ENCODE measurements at regions not wholly inside any gene's neighbourhood (a gene's known extent, or its start where the extent isn't known, plus 50 kb on each side); places are given as distances from the start of the nearest gene placed in this dataset.
A peak's percentile ranks its signal among the peaks of the same experiment; 100 is the strongest.

DNA sequence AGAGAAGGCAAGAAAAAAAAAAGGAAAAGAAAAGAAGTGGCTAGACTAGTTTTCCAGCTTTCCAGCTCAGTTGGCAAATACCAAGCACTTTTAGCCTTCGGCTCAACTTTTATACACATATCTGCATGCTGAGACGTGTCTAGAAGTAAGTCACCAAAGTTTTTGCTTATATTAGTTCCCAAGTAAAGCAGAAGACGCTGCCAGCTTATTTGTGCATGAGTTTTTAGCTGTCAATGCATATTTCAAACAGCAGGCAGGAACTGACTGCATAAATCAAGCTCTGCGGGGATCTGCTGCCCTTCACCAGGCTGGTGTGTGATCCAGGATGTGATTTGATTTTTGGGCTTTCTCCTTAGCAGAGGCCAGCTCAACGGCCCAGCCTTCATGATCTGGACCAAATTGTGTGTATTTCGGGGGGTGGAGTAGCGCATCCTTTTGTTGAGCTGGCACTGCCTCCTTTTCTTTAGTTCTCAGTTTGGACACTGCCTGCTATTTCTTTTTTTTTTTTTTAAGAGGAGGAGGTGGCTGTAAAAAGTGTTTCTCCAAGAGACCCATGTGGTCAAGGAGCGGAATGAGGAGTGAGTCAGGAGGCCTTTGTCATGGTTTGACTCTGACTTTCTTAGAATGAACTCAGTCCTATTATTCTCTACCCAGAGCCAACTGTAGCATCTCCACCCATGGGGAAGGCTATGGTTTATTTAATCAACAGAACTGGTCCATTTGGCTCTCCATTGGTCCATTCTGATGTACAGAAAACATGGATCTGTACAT is 162.6 kb upstream of the XYLT1 start:
- DNase-seq, result no peak

DNA sequence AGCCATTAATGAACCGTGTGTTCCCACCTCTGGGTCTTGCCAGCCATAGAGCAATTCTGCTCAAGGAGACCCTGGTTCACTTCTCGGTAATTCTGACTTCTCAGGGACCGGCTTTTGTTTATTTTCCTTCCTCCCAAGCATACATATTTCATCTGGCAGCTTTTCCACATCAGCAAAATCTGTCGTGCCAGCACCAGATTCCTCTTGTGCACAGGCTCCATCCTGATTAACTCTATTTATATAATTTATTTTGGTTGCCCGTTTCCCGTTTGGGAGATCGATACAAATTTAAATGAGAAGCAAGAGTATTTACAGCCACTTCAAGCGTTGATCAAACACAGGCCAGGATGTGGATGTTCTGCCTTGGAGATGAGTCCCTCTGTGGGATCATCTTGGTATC is 161.9 kb upstream of the XYLT1 start:
- no peak for DNase-seq

DNA sequence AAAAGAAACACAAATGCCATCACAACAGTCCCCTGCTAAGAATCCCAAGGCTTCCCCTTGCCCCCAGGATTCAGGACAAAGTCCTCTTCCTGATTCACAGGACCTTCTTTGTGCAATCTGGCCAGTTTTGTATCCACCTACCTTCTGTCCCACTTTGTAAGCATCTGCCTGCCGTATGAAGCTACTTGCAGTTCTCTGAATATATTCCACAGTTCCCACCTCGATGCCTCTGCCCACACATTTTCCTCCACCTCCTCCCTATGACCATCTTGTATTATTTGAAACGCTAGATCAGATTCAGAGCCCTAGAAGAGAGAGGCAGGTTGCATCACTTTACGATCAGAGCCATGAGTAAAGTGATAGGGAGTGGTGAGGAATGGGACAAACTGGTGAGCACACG is 159.2 kb upstream of the XYLT1 start:
- no peak for DNase-seq

DNA sequence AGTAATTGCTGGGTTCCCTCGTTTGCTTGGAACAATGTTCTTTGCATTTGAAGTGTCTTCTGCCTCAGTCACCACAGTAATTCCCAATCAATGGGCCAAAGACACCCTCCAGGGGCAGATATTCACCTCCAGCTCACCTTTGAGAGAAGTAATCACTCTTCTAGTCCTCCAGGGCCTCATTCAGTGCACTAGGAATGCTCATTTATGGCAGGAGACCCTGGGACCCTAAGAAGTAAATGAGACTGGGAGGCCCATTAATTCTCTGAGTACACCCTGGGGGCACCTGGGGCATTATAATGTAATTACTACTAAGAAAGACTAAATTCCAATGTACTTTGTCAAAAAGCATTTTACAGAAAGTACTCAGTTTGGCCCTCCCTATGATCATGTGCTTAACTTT is 158.2 kb upstream of the XYLT1 start:
- no peak for DNase-seq

DNA sequence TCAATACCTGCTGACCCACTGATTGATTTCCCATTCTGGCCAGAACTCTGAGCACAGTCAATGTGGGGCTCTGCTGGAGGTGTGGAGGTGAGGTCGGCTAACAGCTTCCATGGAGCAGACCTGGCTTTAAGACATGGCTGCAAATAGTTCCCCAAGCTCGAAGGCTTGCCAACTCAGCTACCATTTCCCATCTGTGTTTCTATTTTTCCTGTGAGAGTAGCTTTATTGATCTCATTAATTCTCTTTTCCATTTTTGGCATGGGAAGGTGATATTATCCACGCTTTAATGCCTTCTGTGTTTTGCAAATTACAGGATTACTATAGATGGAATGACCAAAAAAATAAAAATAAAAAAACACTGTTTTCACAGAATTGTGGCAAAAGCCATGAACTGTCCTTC is 151.6 kb upstream of the XYLT1 start:
- DNase-seq, result no peak

DNA sequence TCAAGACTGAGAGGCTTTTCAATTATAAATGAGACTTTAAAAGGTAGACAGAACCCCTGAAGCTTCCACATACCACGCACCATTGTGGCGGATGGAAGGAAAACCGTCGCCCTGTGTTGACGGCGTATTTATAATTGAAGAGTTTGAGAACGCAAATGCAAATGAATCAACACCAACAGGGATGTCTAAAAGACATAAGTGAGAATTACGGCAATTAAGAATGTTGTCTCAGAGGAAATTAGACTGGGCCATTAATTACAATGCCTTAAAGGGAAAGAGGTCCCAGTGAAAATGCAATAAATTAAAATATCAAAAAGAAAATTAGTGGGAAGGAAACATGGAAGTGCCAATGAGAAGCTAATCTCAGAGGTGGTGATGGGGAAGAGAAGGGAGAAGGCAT is 148.5 kb upstream of the XYLT1 start:
- no peak for DNase-seq

DNA sequence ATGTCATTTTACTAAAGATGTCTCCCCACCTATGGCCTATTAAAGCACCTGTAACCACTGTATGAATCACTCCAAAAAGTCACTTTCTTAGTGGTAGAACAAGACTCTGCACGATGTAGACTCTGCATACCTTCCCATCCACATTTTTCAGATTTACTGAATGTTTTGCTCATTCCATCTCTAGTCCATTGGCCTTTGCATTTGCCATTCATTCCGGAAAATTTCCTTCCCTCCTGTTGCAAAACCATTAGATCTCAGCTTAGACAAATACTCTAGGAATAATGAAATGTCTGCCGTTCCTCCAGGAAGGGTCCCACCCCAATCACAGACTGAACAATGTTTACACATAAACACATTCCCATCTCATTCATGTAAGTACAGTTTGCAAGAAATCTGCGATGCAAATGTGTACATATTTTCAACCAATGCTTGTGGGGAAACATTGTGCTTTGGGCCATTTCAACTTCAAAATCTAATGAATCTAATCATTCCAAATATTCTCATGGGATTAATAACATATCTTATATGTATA is 146.3 kb upstream of the XYLT1 start:
- no peak for DNase-seq

DNA sequence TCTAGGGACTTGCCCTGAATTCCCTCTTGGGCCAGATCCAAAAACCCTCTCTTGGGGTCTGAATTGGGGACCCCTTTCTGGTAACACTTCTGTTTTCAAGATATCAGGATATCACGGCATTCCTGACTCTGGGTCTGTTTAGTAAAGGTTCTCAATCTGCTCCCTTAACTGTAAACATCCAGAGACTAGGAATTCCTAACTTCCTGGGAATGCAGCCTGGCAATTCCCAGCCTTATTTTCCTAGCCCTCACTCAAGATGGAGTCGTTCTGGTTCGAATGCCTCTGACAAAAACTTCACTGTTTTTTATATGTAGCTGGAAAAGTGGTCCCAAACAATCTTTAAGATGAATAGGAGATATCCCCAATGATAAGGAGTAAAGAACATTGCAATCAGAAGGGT is 141.6 kb upstream of the XYLT1 start:
- no peak for DNase-seq

DNA sequence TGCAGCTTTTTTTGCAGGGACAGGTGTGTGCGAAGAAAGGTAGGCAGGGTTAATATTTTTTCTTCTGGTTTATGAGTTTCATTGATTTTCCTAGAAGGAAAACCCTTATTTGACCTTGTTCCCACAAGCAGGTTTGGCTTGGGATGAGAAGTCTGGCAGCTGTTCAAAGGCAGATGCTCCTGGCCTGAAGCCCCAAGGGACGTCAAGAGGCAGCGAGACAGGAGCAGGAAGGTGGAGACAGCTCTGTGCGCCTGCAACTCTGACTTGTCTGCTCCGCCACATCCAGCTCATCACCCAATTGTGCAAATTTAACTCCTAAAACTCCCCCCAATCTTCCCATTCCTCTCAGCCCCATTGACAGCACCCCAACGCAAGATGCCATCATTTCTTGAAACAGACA is 136.8 kb upstream of the XYLT1 start:
- no peak for DNase-seq

DNA sequence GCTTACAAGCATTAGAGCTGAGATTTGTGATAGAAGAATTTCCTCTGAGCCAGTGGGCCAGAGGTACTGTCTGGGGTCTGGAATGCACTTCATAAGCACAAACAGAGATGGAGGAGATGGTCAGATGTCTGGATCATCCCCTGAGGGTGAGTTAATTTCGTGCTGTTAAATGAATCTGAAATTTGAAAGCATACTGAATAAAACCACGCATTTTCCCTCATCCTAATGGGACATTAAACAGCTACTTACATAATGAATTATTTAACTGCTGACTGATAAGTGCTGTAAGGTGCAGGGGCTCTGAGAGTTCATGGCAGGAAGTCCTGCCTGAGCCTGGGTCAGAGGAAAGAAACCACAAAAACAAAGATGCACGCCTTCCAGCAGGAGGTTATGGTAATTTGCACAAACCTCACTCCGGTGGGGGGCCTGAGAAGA is 136.3 kb upstream of the XYLT1 start:
- no peak for DNase-seq

DNA sequence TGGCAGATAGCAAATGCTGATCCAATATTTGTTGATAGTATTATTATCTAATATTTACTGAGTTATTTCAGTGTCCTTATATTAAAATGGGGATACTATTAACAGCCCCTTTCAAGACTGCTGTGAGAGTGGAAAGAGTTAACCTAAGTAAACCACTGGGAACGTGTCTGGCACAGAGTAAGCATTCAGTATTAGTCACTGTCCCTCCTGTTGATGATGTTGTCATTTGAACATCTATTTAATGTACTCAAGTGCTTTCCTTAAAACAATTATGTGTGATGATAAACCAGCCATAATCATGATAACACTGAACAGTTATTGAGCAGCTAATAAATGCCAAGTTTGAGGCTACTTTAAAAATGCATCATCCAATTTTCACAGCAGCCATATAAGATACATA is 135.7 kb upstream of the XYLT1 start:
- DNase-seq, result no peak

DNA sequence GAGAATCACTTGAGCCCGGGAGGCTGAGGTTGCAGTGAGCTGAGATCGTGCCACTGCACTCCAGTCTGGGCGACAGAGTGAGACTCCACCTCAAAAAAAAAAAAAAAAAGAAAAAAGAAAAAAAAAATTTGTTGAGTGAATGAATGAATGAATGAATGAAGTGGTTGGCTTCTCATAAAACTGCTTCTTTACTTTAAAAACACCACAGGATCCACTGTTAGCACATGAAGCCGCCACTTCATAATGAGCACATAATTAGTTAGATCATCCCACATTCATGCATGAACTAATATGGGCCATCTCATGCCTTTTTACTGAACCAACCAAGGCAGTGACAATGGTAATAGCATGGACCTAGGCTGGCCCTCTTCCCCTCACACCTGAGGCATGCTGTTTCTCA is 135.0 kb upstream of the XYLT1 start:
- DNase-seq, result no peak

DNA sequence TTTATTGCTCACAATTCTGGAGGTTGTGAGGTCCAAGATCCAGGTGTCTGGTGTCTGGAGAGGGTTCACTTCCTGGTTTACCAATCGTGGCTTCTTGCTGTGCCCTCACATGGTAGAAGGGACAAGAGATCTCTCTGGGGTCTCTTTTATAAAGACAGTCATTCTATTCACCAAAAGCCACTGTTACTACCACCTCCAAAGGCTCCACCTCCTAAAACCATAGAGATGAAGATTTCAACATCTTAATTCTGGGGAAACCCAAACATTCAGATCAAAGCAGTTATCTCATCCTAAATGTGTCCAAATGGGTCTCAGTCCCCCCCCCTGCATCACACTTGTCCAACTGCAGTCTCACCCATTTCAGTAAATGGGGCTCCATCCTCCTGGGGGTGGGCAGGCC is 132.9 kb upstream of the XYLT1 start:
- DNase-seq, result no peak

DNA sequence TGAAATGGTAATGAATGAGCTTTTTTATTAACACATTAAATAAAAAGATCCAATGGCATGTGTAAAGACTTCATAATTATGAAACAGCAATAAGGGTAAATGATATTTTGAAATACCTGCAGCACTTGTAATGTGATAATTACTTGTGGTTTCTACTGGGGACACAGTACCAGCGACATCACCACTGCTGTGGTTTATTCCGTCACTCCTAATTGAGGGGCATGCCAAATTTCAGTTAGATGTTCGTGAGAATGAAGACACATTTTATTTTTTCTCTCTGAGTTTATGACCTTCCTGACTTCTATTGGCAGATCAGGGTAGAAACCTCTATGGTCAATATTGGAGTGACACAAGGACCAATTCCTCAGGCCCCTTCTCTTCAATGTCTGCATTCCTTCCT is 131.9 kb upstream of the XYLT1 start:
- no peak for DNase-seq

DNA sequence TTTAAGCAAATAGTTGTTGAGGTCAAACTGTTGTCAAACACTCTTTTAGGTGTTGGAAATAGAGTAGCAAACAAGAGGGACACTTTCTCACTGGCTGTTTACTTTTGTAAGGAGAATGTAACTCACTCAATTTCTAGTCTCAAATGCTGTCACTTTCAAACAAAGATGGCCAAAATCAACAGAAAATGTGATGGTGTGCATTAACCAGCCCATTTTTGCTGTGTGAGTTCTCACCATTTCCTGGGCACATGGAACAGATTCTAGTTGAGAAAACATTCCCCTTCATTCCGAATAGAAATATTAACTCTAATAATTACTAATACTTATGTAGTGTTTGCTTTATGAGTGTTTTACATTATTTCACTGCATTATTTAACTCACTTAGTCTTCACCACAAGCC is 128.2 kb upstream of the XYLT1 start:
- DNase-seq, result no peak

DNA sequence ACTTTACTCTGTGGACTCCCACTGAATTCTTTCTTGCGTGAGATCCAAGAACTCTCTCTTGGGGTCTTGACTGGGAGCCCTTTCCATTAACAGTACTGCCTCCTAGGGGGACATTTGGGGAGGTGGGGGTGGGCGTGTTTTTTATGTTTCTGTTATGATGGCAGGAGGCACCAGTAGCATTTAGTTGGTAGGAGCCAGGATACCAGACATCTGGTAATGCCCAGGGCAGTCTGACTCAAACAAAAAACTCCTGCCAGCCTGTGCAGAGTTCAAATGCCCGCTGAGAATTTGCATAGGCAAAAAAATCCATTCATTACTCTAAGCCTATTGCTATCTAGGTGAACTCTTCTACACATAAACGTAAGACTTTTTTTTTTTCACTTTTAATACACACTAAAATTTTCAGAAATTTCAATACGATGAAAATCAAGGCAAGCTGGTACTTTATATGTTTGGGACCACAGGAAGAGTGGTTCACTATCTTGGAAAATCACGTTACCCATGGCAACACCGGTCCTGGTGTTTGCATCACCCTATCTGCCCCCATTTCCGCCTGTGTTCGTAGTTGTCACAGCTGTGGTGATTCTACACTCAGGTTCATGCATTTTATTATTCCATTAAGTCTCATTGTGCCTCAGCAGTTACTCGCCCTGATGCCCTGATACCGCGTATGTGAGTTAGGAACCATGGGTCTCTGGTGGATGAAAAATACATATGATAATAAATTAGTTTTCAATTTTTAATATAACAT is 121.1 kb upstream of the XYLT1 start:
- DNase-seq, result no peak

DNA sequence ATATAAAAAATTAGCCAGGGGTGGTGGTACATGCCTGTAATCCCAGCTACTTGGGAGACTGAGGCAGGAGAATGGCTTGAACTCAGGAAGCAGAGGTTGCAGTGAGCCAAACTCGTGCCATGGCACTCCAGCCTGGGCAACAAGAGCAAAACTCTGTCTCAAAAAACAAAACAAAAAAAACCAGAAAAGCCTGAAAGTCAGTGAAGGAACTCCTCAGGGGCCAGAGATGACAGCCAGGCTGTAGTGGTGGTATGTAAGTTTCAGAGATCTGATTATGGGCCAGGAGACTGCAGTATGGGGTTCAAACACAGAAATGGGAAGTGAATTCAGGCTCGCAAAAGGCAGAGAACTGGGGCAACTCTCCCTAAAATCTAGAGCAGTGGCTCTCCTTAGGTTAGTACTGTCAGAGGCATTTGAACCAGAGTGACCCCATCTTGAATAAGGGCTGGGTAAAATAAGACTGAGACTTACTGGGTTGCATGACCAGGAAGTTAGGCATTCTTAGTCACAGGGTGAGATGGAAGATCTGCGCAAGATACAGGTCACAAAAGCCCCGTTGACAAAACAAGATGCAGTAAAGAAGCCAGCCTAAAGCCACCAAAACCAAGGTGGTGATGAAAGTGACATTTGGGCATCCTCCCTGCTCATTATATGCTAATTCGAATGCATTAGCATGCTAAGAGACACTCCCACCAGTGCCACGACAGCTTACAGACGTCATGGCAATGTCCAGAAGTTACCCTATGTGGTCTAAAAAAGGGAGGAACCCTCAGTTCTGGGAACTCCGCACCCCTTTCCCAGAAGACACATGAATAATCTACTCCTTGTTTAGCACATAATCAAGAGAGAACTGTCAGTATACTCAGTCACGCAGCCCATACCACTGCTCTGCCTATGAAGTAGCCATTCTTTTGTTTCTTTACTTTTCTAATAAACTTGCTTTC is 120.2 kb upstream of the XYLT1 start:
- DNase-seq, result peak; percentile 5

DNA sequence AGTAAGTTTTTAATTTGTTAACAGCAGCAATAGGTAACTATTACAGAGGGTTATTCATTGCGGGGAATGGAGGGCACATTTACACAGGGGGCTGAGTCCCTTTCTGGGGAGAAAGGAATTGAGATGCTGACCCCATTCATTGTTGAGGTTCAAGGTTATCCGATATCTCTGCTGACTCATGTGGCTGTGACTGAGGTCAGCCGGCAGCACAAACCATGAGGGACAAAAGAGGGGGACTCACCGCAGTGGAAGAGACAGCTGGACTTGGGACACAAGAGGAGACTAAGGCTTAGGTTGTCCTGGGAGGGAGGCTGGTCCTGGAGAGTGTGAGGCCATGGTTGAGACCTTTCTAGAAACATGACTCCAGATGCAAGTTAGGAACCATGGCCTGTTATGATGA is 119.1 kb upstream of the XYLT1 start:
- no peak for DNase-seq

DNA sequence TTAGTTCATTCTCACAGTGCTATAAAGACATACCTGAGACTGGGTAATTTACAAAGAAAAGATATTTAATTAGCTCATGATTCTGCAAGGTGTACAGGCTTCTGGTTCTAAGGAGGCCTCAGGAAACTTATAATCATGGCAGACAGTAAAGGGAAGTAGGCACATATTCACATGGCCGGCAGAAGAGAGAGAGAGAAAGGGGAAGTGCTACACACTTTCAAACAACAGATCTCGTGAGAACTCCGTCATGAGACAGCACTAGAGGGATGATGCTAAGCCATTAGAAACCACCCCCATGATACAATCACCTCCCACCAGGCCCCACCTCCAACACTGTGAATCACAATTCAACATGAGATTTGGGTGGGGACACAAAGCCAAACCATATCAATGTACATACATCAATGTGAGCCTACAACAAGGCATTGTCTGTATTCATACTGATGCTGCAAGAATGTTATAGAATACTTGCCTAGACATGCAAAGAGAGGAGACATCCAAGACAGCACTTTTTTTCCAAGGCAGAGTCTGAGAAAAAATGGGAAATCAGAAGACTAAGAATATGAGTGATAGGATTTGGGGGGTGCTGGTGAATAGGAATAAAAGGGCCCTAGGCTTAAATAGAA is 114.8 kb upstream of the XYLT1 start:
- DNase-seq, result no peak

DNA sequence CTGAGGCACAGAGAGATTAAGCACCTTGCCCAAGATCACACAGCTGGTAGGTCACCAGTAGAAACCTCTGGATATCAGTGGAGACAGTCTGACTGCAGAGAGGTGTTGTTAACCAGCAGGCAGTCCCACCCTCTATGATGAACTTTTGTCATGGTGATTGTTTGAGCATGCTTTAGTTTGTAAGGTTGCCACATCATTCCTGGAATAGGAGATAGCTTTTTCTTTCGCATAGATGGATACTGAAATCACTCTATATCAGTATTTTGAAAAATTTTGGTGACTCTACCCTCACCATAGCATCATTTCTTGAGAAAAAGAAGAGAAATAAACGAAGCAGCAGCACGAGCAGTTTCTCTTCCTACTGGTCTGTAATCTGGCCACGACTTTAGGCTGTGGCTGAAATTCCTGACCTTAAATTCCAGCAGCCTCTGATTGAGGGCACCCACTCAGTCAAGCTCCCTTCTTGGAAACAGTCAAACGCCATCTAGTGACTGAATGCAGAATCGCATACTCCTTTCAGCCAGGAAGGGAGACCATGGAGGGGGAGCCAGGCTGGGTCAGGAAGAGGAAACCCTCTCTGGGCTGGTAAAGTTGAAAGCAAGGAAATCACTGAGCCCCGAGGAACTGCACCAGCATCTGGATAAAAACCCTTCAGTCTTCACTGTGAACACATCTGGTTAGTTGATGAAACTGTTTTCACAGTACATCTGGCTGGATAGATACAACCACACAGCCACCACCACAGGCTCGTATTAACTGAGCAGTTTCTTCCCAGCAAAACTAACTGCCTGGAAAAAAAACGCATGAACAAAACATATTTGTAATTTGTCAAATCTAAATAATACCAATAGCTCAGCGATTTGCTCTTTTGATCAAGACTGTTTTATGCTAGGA is 108.5 kb upstream of the XYLT1 start:
- DNase-seq, result peak; percentile 36

DNA sequence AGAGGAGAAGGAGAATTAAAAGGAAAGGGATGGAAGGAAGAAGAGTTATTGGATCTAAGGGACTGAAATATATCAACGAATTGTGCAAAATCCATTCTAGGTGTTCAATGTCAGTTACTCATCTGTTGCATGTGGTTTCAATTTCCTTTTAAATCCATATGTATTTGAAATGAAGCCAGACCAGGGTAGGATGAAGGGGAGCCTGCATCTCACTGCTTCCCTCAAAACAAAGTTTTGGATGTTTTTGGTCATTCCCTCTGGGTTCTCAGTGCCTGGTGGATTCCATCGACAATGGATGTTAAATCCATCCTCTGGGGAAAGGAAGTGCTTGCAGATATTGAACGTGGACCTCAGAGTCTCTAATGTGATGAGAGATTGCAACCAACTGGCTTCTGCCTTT is 103.5 kb upstream of the XYLT1 start:
- DNase-seq, result no peak

DNA sequence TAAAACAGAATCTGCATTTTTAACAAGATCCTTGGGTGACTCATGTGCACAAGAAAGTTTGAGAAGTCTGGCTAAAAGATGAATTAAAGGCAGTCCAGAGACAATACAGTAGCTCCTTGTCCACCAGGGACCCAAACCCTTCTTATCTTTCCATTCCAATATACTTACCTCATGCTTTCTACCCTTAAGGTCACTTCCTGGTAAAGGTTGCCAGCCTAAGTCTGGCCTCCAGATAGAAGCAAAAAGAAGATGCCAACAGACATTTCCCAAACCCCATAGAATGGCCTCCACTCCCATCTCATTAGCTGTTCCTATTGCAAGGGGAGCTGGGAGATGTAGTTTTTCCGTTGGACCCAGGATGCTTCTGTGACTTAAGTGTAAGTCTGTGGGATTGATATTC is 101.4 kb upstream of the XYLT1 start:
- no peak for DNase-seq
